GM19238 (cell line): ENCODE measurements at regions not wholly inside any gene's neighbourhood (a gene's known extent, or its start where the extent isn't known, plus 50 kb on each side); places are given as distances from the start of the nearest gene placed in this dataset.
"Not testable (repeated sequence)": the region's sequence is repeated elsewhere in the genome, so short reads cannot be mapped to it uniquely, and the experiment has no call there.

Experiments
- DNase-seq: peaks from one replicate; pipeline ENCODE4 v3.0.0; 2011; ENCODE audit warnings: low spot score; ENCODE audit not compliant: insufficient read length

DNA sequence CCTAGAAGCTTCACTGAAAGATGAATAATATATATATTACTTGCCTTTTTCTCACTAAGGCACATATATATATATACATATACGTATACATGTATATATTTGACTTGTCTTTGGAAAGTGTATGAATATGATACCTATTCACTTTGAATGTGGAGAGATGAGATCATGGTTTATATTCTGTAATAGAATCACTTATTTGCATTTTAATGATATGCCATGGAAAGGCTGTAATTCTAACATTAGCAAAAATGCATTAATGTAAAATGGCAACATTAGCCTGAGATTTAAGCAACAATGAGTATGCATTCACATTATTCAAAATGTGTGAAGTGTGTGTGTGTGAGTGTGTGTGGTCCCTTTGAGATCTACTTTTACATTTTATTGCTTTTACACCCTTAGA, 54.5 kb upstream of the PRKD1 start:
- DNase-seq = no peak

GRCh38 chr14:29982993-29983392, 55.3 kb upstream of the PRKD1 start:
- no peak for DNase-seq

GRCh38 chr14:29990344-29990857, 62.8 kb upstream of the PRKD1 start:
- not testable (repeated sequence) for DNase-seq

DNA sequence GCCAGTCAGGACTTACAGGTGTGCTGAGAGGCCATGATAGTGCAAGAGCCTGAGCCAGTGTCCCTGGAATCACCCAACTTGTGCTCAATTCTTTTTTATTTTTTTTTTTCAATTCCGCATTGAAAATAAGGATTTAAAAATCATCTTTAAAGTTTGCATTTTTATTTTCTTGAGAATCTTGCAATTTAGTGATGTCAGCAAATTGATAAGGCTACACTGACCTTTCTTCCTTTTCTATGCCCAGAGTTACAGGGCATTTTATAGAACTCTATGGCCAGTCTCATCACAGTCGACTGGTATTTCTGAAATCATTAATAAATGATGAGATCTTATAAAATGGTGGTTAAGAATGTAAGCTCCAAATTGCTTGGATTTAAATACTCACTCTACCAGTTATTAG, 63.3 kb upstream of the PRKD1 start:
- no peak for DNase-seq

DNA sequence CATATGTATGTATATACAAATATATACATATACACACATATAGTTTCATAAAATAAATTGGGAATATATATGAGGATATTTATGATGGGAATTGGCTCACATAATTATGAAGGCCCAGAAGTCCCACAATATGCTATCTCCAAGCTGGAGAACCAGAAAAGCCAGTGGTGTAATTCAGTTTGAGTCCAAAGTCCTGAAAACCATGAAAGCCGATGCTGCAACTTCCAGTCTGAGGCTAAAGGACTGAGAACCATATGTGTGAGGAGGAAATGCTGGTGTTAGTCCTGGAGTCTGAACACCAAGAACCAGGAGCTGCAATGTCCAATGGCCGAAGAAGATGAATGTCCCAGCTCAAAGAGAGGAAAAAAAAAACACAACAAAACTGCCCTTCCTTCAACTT, 65.5 kb upstream of the PRKD1 start:
- DNase-seq = no peak

- no peak for DNase-seq
Measured at GRCh38 chr14:29999013-29999539, 71.4 kb upstream of the PRKD1 start.

DNA sequence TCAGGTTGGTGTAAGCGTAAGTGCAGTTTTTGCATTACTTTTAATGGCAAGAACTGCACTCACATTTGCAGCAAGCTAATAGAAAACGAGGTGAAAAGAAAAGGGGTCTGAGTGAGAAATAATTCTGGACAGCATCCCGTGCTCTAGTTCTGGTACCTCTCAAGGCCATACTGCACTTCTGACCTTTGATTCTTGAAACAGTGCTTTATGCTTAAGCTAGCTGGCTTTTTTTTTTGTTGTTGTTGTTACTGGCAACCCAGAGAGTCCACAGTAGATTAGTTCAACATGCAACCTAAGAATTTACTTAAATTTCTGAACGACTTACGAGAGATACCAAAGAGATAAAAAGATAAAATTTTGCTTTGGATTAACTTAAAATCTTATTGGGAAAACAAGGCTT, 75.2 kb upstream of the PRKD1 start:
- no peak for DNase-seq

- peak; percentile 5 for DNase-seq
Measured at GRCh38 chr14:30005114-30005808, 77.6 kb upstream of the PRKD1 start.

DNA sequence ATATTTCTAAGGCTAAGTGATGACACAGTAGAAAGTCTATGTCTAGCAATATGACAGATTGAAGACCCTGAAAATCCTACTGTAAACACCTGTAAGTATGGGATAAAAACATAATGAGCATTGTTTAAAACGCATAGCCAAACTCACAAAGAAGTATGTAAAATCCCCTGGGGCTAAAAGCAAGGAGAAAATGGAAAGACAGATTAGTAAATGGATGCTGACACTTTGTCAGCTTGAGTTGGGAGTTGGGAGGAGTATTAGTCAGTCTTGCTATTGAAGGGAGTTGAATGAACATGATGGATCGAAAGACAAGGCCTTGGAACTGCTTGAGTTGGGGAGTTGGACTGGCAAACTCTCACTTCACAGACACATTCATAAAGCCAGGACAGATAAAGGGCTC, 79.0 kb upstream of the PRKD1 start:
- DNase-seq = no peak

- DNase-seq = no peak
Measured at GRCh38 chr14:30015489-30015888, 87.8 kb upstream of the PRKD1 start.

GRCh38 chr14:30016002-30016401, 88.4 kb upstream of the PRKD1 start:
- no peak for DNase-seq

DNA sequence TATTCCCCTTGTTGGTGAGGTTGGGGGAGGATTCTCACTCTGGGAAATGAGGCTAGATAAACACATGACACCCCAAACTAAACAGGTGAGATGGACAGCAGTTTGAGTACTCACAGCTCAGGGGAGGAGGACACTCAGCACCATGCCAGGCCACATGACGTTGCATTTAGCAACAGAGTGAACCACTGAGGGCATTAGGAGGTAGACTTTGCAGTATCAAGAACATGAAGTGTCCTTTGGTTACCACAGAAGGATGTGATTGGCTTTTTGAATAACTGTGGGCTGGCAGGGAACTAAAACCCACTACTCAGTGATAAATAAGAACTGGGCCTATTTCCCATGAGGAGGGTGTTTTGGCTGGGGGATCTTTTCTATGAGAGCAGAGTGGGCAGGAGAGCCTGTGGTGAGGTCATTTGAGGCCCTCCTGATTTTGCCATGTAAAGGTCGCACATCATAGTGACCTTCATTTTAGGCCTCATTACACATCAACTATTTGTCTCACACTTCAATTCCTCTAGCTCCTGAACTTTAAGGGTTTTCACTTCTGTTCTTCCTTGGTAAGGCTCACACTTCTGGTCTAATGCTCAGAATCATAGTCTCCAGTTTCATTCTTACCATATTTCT, 89.8 kb upstream of the PRKD1 start:
- DNase-seq = no peak

DNA sequence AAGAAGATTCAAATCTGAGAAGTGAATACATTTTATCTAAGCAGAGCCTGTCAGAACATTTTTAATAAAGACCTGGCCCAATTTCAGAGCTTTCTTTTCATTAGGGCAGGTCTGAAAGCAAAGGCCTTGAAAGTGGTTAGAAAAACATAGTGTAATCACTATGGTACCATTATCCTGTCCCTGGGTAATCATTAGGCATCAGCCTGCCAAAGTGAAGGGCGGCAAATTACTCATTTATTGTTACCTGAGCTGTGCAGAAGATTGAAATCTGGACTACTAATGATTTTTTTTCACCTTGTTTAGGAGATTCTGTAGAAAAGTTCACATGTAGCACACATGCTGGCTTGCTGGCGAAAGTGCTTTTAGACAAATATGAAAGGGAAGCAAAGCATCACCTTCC, 92.6 kb upstream of the PRKD1 start:
- DNase-seq = no peak

GRCh38 chr14:30020687-30021086, 93.0 kb upstream of the PRKD1 start:
- DNase-seq = no peak

DNA sequence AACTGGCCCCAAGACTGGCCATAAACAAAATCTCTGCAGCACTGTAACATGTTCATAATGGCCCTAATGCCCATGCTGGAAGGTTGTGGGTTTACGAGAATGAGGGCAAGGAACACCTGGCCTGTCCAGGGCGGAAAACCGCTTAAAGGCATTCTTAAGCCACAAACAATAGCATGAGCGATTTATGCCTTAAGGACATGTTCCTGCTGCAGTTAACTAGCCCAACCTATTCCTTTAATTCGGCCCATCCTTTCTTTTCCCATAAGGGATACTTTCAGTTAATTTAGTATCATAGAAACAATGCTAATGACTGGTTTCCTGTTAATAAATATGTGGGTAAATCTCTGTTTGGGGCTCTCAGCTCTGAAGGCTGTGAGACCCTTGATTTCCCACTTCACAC, 95.7 kb upstream of the PRKD1 start:
- not testable (repeated sequence) for DNase-seq

- DNase-seq = no peak
Measured at GRCh38 chr14:30034152-30034551, 106.5 kb upstream of the PRKD1 start.

DNA sequence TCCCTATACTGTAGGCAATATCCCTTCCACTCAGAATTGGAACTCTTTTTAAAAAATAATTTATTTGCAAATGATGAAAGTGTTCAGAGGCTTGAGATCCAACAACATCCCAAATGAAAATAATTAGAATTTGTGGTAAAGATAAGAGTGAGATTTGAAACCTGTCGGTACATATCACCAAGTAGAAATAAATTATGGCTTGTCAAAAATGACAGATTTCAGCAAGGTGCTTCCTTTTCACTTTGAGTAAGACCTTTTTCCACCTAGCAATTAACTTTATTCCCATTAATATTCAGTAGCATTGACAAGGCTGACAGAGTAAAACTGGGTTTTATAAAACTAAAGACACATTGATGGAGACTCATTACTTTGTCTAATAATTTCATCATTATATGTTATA, 107.7 kb upstream of the PRKD1 start:
- no peak for DNase-seq

GRCh38 chr14:30045720-30046119, 118.1 kb upstream of the PRKD1 start:
- no peak for DNase-seq

GRCh38 chr14:30053103-30053502, 125.5 kb upstream of the PRKD1 start:
- no peak for DNase-seq

DNA sequence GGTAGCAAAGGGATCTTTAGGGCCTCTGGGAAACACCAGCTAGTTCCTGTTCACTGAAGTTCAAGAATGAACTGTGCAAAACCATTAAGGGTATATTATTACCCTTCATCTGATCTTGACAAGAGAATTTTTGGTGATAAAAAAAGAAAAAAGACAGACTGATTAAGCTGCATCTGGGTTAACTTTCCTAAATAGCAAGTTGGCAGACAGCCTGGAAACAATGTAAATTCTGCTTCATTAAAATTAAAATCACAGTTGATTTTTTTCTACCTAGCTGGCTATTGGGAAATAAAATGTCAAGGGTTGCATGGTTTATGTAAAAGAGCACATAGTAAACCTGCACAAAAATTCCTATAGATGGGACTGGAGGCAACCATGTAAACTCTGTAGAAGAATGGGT, 126.6 kb upstream of the PRKD1 start:
- DNase-seq = no peak

DNA sequence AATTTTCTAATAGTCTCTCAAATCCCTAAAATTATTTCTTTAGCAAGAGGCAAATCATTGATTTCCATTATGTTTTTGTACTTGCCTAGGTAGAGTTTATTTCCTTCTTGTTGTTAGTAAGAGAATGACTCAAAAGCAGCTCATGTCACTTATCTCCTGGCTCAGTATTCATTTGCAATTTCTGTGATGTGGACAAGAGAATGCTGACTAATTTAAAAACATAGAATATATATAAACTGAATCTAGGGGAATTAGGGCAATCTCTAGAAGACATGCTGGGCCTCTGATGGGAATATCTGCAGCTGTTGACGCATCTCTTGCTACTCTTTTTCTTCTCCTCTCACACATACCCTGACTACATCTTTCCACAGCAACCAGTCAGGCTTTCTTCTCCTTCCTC, 130.8 kb upstream of the PRKD1 start:
- no peak for DNase-seq

- DNase-seq = no peak
Measured at GRCh38 chr14:30063746-30064145, 136.1 kb upstream of the PRKD1 start.

- no peak for DNase-seq
Measured at GRCh38 chr14:30064454-30064853, 136.8 kb upstream of the PRKD1 start.
